ENCODE measurements at regions not wholly inside any gene's neighbourhood (a gene's known extent, or its start where the extent isn't known, plus 50 kb on each side); places are given as distances from the start of the nearest gene placed in this dataset.

DNA sequence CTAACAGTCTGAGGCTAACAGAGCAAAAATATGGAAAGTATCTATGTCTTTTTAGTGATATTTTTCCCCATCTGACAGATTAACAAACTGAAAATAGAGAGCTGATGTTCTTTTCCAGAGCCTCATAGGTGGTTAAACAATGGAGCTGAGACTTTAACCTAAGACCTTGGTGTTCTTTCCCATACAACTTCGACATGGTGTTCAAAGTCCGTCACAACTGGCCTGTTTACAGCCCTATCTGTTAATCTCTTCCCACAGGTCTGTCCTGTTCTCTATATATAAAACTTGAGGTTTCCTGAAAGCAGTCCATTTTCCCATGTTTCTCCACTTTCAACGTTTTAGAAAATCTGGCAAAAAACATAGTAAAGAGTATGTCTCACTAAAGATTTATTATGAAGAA lies 395.7 kb downstream of the BRINP2 start:
- POLR2A ChIA-PET, result no interaction called here
- no peaks in the 10 kb centered on the region for H3K36me3 ChIP-seq (ENCODE audit: control insufficient read depth in 4 of 4, insufficient read depth in 4 of 4, low read length in 3 of 4)
- WGBS (ENCODE audit: insufficient coverage), result 20% methylated on average over 2 of the region's 3 CpGs

DNA sequence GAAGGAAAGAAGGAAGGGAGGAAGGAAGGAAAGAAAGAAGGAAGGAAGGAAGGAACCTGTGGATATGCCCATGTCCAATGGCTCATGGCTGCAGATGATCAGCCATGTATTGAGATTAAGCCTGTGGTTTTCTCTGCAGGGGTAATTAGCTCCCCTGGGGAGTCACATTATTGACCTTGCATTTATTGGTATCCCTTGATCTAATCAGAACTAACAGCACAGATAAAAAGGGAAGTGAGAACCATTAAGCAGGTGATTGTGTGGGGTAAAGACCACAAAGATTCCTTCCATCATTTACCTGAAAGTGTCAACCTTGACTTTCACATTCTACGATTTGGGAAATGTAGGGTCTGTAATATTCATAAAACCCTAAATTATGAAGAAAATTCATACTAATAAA lies 390.7 kb downstream of the BRINP2 start:
- H3K27me3 ChIP-seq (replicated peaks in 2 of 5; ENCODE audit: control insufficient read depth in 4 of 5, insufficient read depth in 5 of 5, low read length in 4 of 5), result no peaks in the 10 kb centered on the region
- H3K9me3 ChIP-seq (ENCODE audit: control extremely low read depth in 1 of 5, control insufficient read depth in 4 of 5, insufficient read depth in 2 of 5, low read depth in 1 of 5, low read length in 4 of 5), result peaks cover 0 to 3% (median 0%) of the 10 kb centered on the region in 5 experiments
- no peak overlapping the region for H3K27ac ChIP-seq (ENCODE audit: insufficient read depth in 1 of 2, low read depth in 1 of 2, low read length in 2 of 2, poor library complexity in 1 of 2, severe bottlenecking in 2 of 2)
- no peak overlapping the region for H3K4me3 ChIP-seq (ENCODE audit: control insufficient read depth in 1 of 7, extremely low read depth in 1 of 7, insufficient read depth in 4 of 7, low read depth in 2 of 7, low read length in 6 of 7)
- no peaks in the 10 kb centered on the region for H3K4me1 ChIP-seq (ENCODE audit: control extremely low read depth in 1 of 4, control insufficient read depth in 4 of 4, insufficient read depth in 4 of 4, low read length in 3 of 4)
- no peak for DNase-seq
- WGBS (ENCODE audit: insufficient coverage), result no CpG with 5 or more reads among the region's 1 CpG
- POLR2A ChIA-PET, result no interaction called here
- CTCF ChIA-PET, result no interaction called here
- no peaks in the 10 kb centered on the region for H3K36me3 ChIP-seq (ENCODE audit: control insufficient read depth in 4 of 4, insufficient read depth in 4 of 4, low read length in 3 of 4)

More for the DNA sequence above, 395.7 kb downstream of the BRINP2 start:
- Histone ChIP-seq H3K4me1 (ENCODE audit: control extremely low read depth in 1 of 4, control insufficient read depth in 4 of 4, insufficient read depth in 4 of 4, low read length in 3 of 4) (no peaks in the 10 kb centered on the region), H3K27me3 (replicated peaks in 2 of 5; ENCODE audit: control insufficient read depth in 4 of 5, insufficient read depth in 5 of 5, low read length in 4 of 5) (no peaks in the 10 kb centered on the region), H3K27ac (ENCODE audit: insufficient read depth in 1 of 2, low read depth in 1 of 2, low read length in 2 of 2, poor library complexity in 1 of 2, severe bottlenecking in 2 of 2) (no peak overlapping the region), H3K4me3 (ENCODE audit: control insufficient read depth in 1 of 7, extremely low read depth in 1 of 7, insufficient read depth in 4 of 7, low read depth in 2 of 7, low read length in 6 of 7) (no peak overlapping the region), H3K9me3 (ENCODE audit: control extremely low read depth in 1 of 5, control insufficient read depth in 4 of 5, insufficient read depth in 2 of 5, low read depth in 1 of 5, low read length in 4 of 5) (no peaks in the 10 kb centered on the region)
- DNase-seq, result no peak
- CTCF ChIA-PET, result no interaction called here

DNA sequence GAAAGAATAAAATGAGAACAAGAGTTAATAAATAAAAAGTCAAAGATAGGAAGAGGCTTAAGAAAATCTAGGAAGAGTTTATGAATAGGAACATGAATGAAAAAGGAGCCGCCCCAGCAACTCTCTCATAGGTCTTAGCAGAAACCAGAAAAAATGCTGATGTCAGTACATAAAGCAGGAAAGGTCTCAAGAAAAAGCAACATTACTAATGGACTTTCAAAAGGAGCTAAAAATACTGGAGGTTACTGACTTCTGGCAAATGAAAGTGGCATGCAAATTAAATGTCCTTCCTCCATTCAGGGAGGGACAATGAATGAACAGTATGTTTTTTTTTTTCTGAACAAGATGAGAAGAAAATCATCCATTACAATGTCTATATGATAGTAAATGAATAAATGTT lies 387.6 kb downstream of the BRINP2 start:
- CTCF ChIA-PET, result no interaction called here
- 100% methylated on average over 1 of the region's 1 CpG for WGBS (ENCODE audit: insufficient coverage)

DNA sequence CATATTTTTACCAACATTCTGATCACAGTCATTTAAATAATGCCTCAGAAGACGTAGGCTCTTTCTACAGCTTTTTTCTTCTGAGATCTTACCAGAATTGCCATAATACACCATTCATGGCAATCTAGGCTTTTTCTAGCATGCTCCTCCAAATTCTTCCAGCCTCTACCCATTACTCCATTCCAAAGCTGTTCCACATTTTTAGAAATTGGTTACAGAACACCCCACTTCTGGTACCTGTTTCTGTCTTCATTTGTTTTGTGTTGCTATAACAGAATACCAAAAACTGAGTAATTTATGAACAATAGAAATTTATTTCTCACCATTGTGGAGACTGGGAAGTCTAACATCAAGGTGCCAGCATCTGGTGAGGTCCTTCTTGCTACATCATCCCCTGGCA lies 385.4 kb downstream of the BRINP2 start:
- CTCF ChIA-PET, result no interaction called here
- 67% methylated on average over 1 of the region's 1 CpG for WGBS (ENCODE audit: insufficient coverage)
- POLR2A ChIA-PET, result no interaction called here
- no peak overlapping the region for H3K4me3 ChIP-seq (ENCODE audit: control insufficient read depth in 1 of 7, extremely low read depth in 1 of 7, insufficient read depth in 4 of 7, low read depth in 2 of 7, low read length in 6 of 7)
- no peak for DNase-seq
- H3K27me3 ChIP-seq (replicated peaks in 2 of 5; ENCODE audit: control insufficient read depth in 4 of 5, insufficient read depth in 5 of 5, low read length in 4 of 5), result no peaks in the 10 kb centered on the region
- no peaks in the 10 kb centered on the region for H3K36me3 ChIP-seq (ENCODE audit: control insufficient read depth in 4 of 4, insufficient read depth in 4 of 4, low read length in 3 of 4)
- H3K9me3 ChIP-seq (ENCODE audit: control extremely low read depth in 1 of 5, control insufficient read depth in 4 of 5, insufficient read depth in 2 of 5, low read depth in 1 of 5, low read length in 4 of 5), result peaks cover 0 to 9% (median 2%) of the 10 kb centered on the region in 5 experiments
- H3K4me1 ChIP-seq (ENCODE audit: control extremely low read depth in 1 of 4, control insufficient read depth in 4 of 4, insufficient read depth in 4 of 4, low read length in 3 of 4), result no peaks in the 10 kb centered on the region
- no peak overlapping the region for H3K27ac ChIP-seq (ENCODE audit: insufficient read depth in 1 of 2, low read depth in 1 of 2, low read length in 2 of 2, poor library complexity in 1 of 2, severe bottlenecking in 2 of 2)

More for the DNA sequence above, 387.6 kb downstream of the BRINP2 start:
- POLR2A ChIA-PET, result no interaction called here
- Histone ChIP-seq H3K36me3 (ENCODE audit: control insufficient read depth in 4 of 4, insufficient read depth in 4 of 4, low read length in 3 of 4) (no peaks in the 10 kb centered on the region), H3K27ac (ENCODE audit: insufficient read depth in 1 of 2, low read depth in 1 of 2, low read length in 2 of 2, poor library complexity in 1 of 2, severe bottlenecking in 2 of 2) (no peak overlapping the region), H3K9me3 (ENCODE audit: control extremely low read depth in 1 of 5, control insufficient read depth in 4 of 5, insufficient read depth in 2 of 5, low read depth in 1 of 5, low read length in 4 of 5) (peaks cover 0 to 11% (median 2%) of the 10 kb centered on the region in 5 experiments), H3K4me3 (ENCODE audit: control insufficient read depth in 1 of 7, extremely low read depth in 1 of 7, insufficient read depth in 4 of 7, low read depth in 2 of 7, low read length in 6 of 7) (no peak overlapping the region), H3K4me1 (ENCODE audit: control extremely low read depth in 1 of 4, control insufficient read depth in 4 of 4, insufficient read depth in 4 of 4, low read length in 3 of 4) (no peaks in the 10 kb centered on the region), H3K27me3 (replicated peaks in 2 of 5; ENCODE audit: control insufficient read depth in 4 of 5, insufficient read depth in 5 of 5, low read length in 4 of 5) (no peaks in the 10 kb centered on the region)
- no peak for DNase-seq

DNA sequence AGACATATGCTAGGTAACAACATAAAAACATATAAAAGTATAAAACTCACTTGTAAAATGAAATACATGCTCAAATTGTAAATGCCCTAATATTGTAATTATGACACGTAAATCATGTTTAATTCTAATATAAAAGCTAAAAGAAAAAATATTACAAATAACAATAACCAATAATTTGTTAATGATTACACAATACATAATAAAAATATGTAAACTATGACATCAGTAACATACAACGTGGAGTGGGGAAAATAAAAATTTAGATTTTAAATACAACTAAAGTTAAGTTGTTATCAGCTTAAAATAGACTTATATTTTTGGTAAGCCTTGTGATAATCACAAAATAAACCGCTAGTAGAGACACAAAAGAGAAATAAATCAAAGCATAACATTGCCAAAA lies 376.4 kb downstream of the BRINP2 start:
- Histone ChIP-seq H3K4me3 (ENCODE audit: control insufficient read depth in 1 of 7, extremely low read depth in 1 of 7, insufficient read depth in 4 of 7, low read depth in 2 of 7, low read length in 6 of 7) (no peak overlapping the region), H3K36me3 (ENCODE audit: control insufficient read depth in 4 of 4, insufficient read depth in 4 of 4, low read length in 3 of 4) (no peaks in the 10 kb centered on the region), H3K27me3 (replicated peaks in 2 of 5; ENCODE audit: control insufficient read depth in 4 of 5, insufficient read depth in 5 of 5, low read length in 4 of 5) (no peaks in the 10 kb centered on the region), H3K9me3 (ENCODE audit: control extremely low read depth in 1 of 5, control insufficient read depth in 4 of 5, insufficient read depth in 2 of 5, low read depth in 1 of 5, low read length in 4 of 5) (no peaks in the 10 kb centered on the region), H3K27ac (ENCODE audit: insufficient read depth in 1 of 2, low read depth in 1 of 2, low read length in 2 of 2, poor library complexity in 1 of 2, severe bottlenecking in 2 of 2) (no peak overlapping the region), H3K4me1 (ENCODE audit: control extremely low read depth in 1 of 4, control insufficient read depth in 4 of 4, insufficient read depth in 4 of 4, low read length in 3 of 4) (no peaks in the 10 kb centered on the region)
- DNase-seq, result no peak
- POLR2A ChIA-PET, result no interaction called here
- CTCF ChIA-PET, result no interaction called here
- no CpG with 5 or more reads among the region's 3 CpGs for WGBS (ENCODE audit: insufficient coverage)

DNA sequence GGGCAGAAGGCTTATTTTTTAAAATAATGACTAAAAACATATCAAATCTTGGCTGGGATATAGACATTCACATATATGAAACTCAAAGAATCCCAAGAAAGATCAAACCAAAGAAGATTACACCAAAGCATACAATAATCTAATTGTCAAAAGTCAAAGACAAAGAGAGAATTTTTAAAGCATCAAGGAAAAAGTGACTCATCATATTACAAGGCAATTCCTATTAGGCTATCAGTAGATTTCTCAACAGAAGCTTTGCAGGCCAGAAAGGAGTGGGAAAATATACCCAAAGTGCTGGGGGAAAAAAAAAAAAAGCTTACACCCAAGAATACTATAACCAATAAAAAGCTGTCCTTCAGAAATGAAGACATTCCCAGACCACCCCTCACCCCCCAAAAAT lies 375.6 kb downstream of the BRINP2 start:
- no peak for DNase-seq
- no peak overlapping the region for H3K4me3 ChIP-seq (ENCODE audit: control insufficient read depth in 1 of 7, extremely low read depth in 1 of 7, insufficient read depth in 4 of 7, low read depth in 2 of 7, low read length in 6 of 7)
- ChIA-PET POLR2A (no interaction called here), CTCF (no interaction called here)
- H3K36me3 ChIP-seq (ENCODE audit: control insufficient read depth in 4 of 4, insufficient read depth in 4 of 4, low read length in 3 of 4), result no peaks in the 10 kb centered on the region
- H3K27me3 ChIP-seq (replicated peaks in 2 of 5; ENCODE audit: control insufficient read depth in 4 of 5, insufficient read depth in 5 of 5, low read length in 4 of 5), result no peaks in the 10 kb centered on the region
- H3K27ac ChIP-seq (ENCODE audit: insufficient read depth in 1 of 2, low read depth in 1 of 2, low read length in 2 of 2, poor library complexity in 1 of 2, severe bottlenecking in 2 of 2), result no peak overlapping the region
- no peaks in the 10 kb centered on the region for H3K4me1 ChIP-seq (ENCODE audit: control extremely low read depth in 1 of 4, control insufficient read depth in 4 of 4, insufficient read depth in 4 of 4, low read length in 3 of 4)
- no peaks in the 10 kb centered on the region for H3K9me3 ChIP-seq (ENCODE audit: control extremely low read depth in 1 of 5, control insufficient read depth in 4 of 5, insufficient read depth in 2 of 5, low read depth in 1 of 5, low read length in 4 of 5)

DNA sequence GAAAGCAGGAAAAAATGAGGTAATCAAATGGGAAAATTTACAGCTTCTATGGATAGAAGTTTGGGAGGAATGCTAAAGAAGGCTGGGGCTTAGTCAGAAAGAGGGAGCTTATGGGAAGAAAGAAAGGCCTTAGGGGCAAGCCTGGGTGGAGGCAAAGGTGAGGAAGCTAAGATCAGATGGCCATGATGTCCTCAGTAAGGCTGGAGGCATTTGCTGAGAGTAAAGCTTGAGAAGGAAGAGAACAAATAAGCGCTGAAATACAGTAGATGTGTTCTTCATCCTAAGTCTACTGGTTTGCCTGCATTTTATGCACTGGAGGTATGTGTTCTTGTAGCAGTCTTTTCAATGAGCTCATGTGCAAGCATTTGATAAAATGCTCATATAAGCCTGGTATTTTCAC lies 355.4 kb downstream of the BRINP2 start:
- ChIA-PET CTCF (no interaction called here), POLR2A (no interaction called here)
- Histone ChIP-seq H3K9me3 (ENCODE audit: control extremely low read depth in 1 of 5, control insufficient read depth in 4 of 5, insufficient read depth in 2 of 5, low read depth in 1 of 5, low read length in 4 of 5) (no peaks in the 10 kb centered on the region), H3K4me1 (ENCODE audit: control extremely low read depth in 1 of 4, control insufficient read depth in 4 of 4, insufficient read depth in 4 of 4, low read length in 3 of 4) (no peaks in the 10 kb centered on the region), H3K27me3 (replicated peaks in 2 of 5; ENCODE audit: control insufficient read depth in 4 of 5, insufficient read depth in 5 of 5, low read length in 4 of 5) (no peaks in the 10 kb centered on the region), H3K4me3 (ENCODE audit: control insufficient read depth in 1 of 7, extremely low read depth in 1 of 7, insufficient read depth in 4 of 7, low read depth in 2 of 7, low read length in 6 of 7) (no peak overlapping the region), H3K27ac (ENCODE audit: insufficient read depth in 1 of 2, low read depth in 1 of 2, low read length in 2 of 2, poor library complexity in 1 of 2, severe bottlenecking in 2 of 2) (no peak overlapping the region), H3K36me3 (ENCODE audit: control insufficient read depth in 4 of 4, insufficient read depth in 4 of 4, low read length in 3 of 4) (no peaks in the 10 kb centered on the region)
- DNase-seq, result no peak
- 100% methylated on average over 1 of the region's 1 CpG for WGBS (ENCODE audit: insufficient coverage)

DNA sequence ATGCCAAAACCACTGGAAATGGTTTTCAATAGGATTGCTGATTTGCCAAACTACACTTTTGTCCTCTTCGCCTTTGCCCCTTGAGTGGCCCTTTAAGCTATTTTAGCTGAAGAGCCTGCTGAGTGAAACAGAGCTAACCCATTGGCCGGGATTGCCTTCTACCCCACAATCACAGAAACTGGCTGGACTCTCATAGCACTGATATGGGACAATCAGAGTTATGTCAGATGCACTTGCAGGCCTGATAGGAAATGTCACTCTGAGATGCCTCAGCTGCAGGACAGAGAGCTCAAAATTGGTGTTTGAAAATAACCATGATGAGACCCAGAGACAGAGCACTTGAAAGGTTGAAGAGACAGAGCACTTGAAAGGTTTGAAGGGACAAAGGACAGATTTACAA lies 354.4 kb downstream of the BRINP2 start:
- DNase-seq, result no peak
- Histone ChIP-seq H3K27me3 (replicated peaks in 2 of 5; ENCODE audit: control insufficient read depth in 4 of 5, insufficient read depth in 5 of 5, low read length in 4 of 5) (no peaks in the 10 kb centered on the region), H3K9me3 (ENCODE audit: control extremely low read depth in 1 of 5, control insufficient read depth in 4 of 5, insufficient read depth in 2 of 5, low read depth in 1 of 5, low read length in 4 of 5) (no peaks in the 10 kb centered on the region), H3K4me1 (ENCODE audit: control extremely low read depth in 1 of 4, control insufficient read depth in 4 of 4, insufficient read depth in 4 of 4, low read length in 3 of 4) (no peaks in the 10 kb centered on the region), H3K36me3 (ENCODE audit: control insufficient read depth in 4 of 4, insufficient read depth in 4 of 4, low read length in 3 of 4) (no peaks in the 10 kb centered on the region), H3K4me3 (ENCODE audit: control insufficient read depth in 1 of 7, extremely low read depth in 1 of 7, insufficient read depth in 4 of 7, low read depth in 2 of 7, low read length in 6 of 7) (no peak overlapping the region), H3K27ac (ENCODE audit: insufficient read depth in 1 of 2, low read depth in 1 of 2, low read length in 2 of 2, poor library complexity in 1 of 2, severe bottlenecking in 2 of 2) (no peak overlapping the region)
- POLR2A ChIA-PET, result no interaction called here
- WGBS (ENCODE audit: insufficient coverage), result 100% methylated on average over 1 of the region's 2 CpGs
- CTCF ChIA-PET, result no interaction called here

Data from common myeloid progenitor, CD34-positive (primary cell).